DND-41 (cell line): ENCODE measurements at regions not wholly inside any gene's neighbourhood (a gene's known extent, or its start where the extent isn't known, plus 50 kb on each side); places are given as distances from the start of the nearest gene placed in this dataset.

Source experiments
- ATAC-seq: fragments of 200-7000 bp; cut with Tn5 transposase; 3 replicates; pipeline ENCODE4 v1.9.1; 2021; ENCODE audit warnings: low read depth; ENCODE audit not compliant: insufficient read depth
- DNase-seq: peaks from one replicate; pipeline ENCODE4 v3.0.0-alpha.2; 2020
- H2AFZ ChIP-seq: 2 replicates; pipeline ENCODE4 v1.6.0; 2012; ENCODE audit warnings: low read depth, low read length
- H3K27ac ChIP-seq: 2 replicates; pipeline ENCODE4 v1.5.1; 2012; ENCODE audit warnings: low read length, inconsistent platforms
- H3K27me3 ChIP-seq: fragments of 200-600 bp; sonication (generic); 2 replicates; pipeline ENCODE4 v1.6.0; 2012; ENCODE audit warnings: low read length, mild to moderate bottlenecking, inconsistent platforms; ENCODE audit not compliant: insufficient read depth, poor library complexity
- H3K36me3 ChIP-seq: 2 replicates; pipeline ENCODE4 v1.5.1; 2012; ENCODE audit warnings: low read length, inconsistent platforms; ENCODE audit not compliant: insufficient read depth
- H3K4me1 ChIP-seq: 2 replicates; pipeline ENCODE4 v1.5.1; 2012; ENCODE audit warnings: mild to moderate bottlenecking, low read length; ENCODE audit not compliant: insufficient read depth
- H3K4me2 ChIP-seq: 2 replicates; pipeline ENCODE4 v1.6.0; 2012; ENCODE audit warnings: mild to moderate bottlenecking, moderate library complexity, low read length, inconsistent platforms; ENCODE audit not compliant: insufficient read depth
- H3K4me3 ChIP-seq, 2 experiments: fragments of 200-600 bp in 1 of 2; shearing (Covaris generic) in 1 of 2; 2 replicates each; pipeline ENCODE4 v1.5.1; 2012 to 2016; ENCODE audit warnings: inconsistent platforms in 2 of 2, low read length in 2 of 2, mild to moderate bottlenecking in 2 of 2, low read depth in 1 of 2, moderate library complexity in 1 of 2
- H3K79me2 ChIP-seq: 2 replicates; pipeline ENCODE4 v1.6.0; 2012; ENCODE audit warnings: low read length, inconsistent platforms; ENCODE audit not compliant: insufficient read depth
- H3K9ac ChIP-seq: 2 replicates; pipeline ENCODE4 v1.6.0; 2012; ENCODE audit warnings: low read depth, mild to moderate bottlenecking, inconsistent platforms, low read length, moderate library complexity
- H3K9me3 ChIP-seq: 2 replicates; pipeline ENCODE4 v1.5.1; 2012; ENCODE audit warnings: low read length, moderate library complexity, mild to moderate bottlenecking, inconsistent platforms; ENCODE audit not compliant: insufficient read depth, severe bottlenecking
- H4K20me1 ChIP-seq: 2 replicates; pipeline ENCODE4 v1.6.0; 2012; ENCODE audit warnings: low read length; ENCODE audit not compliant: insufficient read depth
- CTCF ChIP-seq: IDR thresholded peaks from 2 replicates; pipeline ENCODE4 v1.5.1; 2012; ENCODE audit warnings: borderline replicate concordance, low read length, moderate library complexity, mild to moderate bottlenecking; ENCODE audit not compliant: poor library complexity, severe bottlenecking; ENCODE audit errors: extremely low read depth
- EZH2 ChIP-seq: IDR thresholded peaks from 3 replicates; pipeline ENCODE4 v1.6.1; 2012; ENCODE audit warnings: borderline replicate concordance, low read depth, mild to moderate bottlenecking, moderate library complexity, low read length, inconsistent platforms; ENCODE audit not compliant: severe bottlenecking

- Histone ChIP-seq H3K79me2 (no peaks in the 10 kb centered on the region), H3K4me2 (no peak overlapping the region), H3K9ac (no peak overlapping the region), H3K27ac (no peak overlapping the region), H3K4me1 (no peaks in the 10 kb centered on the region), H3K27me3 (no peaks in the 10 kb centered on the region), H2AFZ (no peak overlapping the region), H4K20me1 (no peaks in the 10 kb centered on the region), H3K4me3 (no peak overlapping the region), H3K9me3 (no peaks in the 10 kb centered on the region), H3K36me3 (no peaks in the 10 kb centered on the region)
- DNase-seq: no peak
- no peak for ATAC-seq
- TF ChIP-seq CTCF (no peak), EZH2 (no peak)
Measured at GRCh38 chr20:60680554-60680953, 571.5 kb upstream of the CDH4 start.

DNA sequence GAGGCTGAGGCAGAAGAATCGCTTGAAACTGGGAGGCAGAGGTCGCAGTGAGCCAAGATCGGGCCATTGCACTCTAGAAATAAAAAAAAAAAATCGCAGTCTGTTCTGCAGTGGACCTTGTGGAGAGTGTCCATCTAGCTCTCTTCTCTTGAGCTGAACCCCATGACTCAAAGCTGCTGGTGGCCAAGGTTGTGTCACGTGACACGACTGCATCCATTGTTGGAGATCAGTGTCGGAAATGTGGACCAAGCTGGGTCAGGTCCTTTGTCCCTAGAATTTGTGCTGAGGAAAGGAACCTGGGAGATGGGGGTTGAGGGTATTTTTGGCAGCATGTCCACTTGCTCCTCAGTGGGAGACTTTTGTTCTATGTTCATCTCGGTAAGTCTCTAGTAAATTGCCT, 564.8 kb upstream of the CDH4 start:
- H3K9me3 ChIP-seq: no peaks in the 10 kb centered on the region
- H3K4me1 ChIP-seq: no peaks in the 10 kb centered on the region
- no peak overlapping the region for H3K9ac ChIP-seq
- no peak for TF ChIP-seq EZH2
- no peak for TF ChIP-seq CTCF
- no peak overlapping the region for H2AFZ ChIP-seq
- H3K4me3 ChIP-seq: no peak overlapping the region
- no peaks in the 10 kb centered on the region for H4K20me1 ChIP-seq
- DNase-seq (no peak), ATAC-seq (no peak)
- no peaks in the 10 kb centered on the region for H3K79me2 ChIP-seq
- H3K36me3 ChIP-seq: no peaks in the 10 kb centered on the region
- H3K27me3 ChIP-seq: no peaks in the 10 kb centered on the region
- no peak overlapping the region for H3K4me2 ChIP-seq
- H3K27ac ChIP-seq: no peak overlapping the region

DNA sequence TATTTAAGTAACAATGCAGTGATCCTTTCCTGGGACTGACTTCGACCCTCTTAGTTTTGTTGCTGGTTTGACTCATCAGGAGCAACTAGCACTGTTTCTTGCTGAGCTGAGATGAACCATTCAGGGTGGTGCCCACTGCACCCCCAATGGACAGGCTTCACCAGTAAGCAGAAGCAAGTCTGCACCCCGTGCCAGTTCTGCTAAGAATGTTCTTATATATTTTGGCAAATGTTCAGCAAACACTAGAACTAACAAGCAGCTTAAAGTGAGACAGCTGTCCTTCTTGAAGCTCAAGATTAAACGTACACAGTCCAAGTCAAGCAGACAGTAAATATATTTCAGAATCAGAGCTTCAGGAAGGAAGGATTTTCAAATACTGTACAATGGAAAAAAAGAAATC, 561.3 kb upstream of the CDH4 start:
- Histone ChIP-seq H3K9me3 (no peaks in the 10 kb centered on the region), H2AFZ (no peak overlapping the region), H3K4me1 (no peaks in the 10 kb centered on the region), H3K36me3 (no peaks in the 10 kb centered on the region), H3K27ac (no peak overlapping the region), H3K4me3 (no peak overlapping the region), H3K9ac (no peak overlapping the region), H3K27me3 (no peaks in the 10 kb centered on the region), H3K79me2 (no peaks in the 10 kb centered on the region), H4K20me1 (no peaks in the 10 kb centered on the region), H3K4me2 (no peak overlapping the region)
- DNase-seq (no peak), ATAC-seq (no peak)
- no peak for TF ChIP-seq EZH2
- no peak for TF ChIP-seq CTCF

- Histone ChIP-seq H4K20me1 (no peaks in the 10 kb centered on the region), H3K36me3 (no peaks in the 10 kb centered on the region), H3K79me2 (no peaks in the 10 kb centered on the region), H3K4me3 (no peak overlapping the region), H3K27ac (no peak overlapping the region), H3K27me3 (no peaks in the 10 kb centered on the region), H3K4me1 (no peaks in the 10 kb centered on the region), H3K9me3 (no peaks in the 10 kb centered on the region), H3K9ac (no peak overlapping the region), H2AFZ (no peak overlapping the region), H3K4me2 (no peak overlapping the region)
- ATAC-seq: no peak
- no peak for DNase-seq
- no peak for TF ChIP-seq EZH2
- TF ChIP-seq CTCF: no peak
Measured at GRCh38 chr20:60691966-60692615, 560.0 kb upstream of the CDH4 start.
